ENCODE measurements at regions not wholly inside any gene's neighbourhood (a gene's known extent, or its start where the extent isn't known, plus 50 kb on each side); places are given as distances from the start of the nearest gene placed in this dataset.

- no peak for DNase-seq
- H3K4me3 ChIP-seq, result no peak overlapping the region
- no peaks in the 10 kb centered on the region for H3K9me3 ChIP-seq
- no peaks in the 10 kb centered on the region for H3K27me3 ChIP-seq
- H3K4me1 ChIP-seq, result peaks cover 0 to under 1% (median 0%) of the 10 kb centered on the region in 4 donors
- no peak overlapping the region for H3K27ac ChIP-seq
- no peaks in the 10 kb centered on the region for H3K36me3 ChIP-seq
- intact Hi-C loops (cut with DNase I), result no loop called here
- TF ChIP-seq POLR2A (IDR thresholded peaks at IDR 0.05) (no peak), EP300 (IDR thresholded peaks at IDR 0.05) (no peak)
These were observed 500.7 kb downstream of the CETN3 start for GRCh38 chr5:89908876-89909275.

GRCh38 chr5:89904442-89904841 lies 505.1 kb downstream of the CETN3 start:
- Histone ChIP-seq H3K27ac (no peak overlapping the region), H3K27me3 (no peaks in the 10 kb centered on the region), H3K36me3 (no peaks in the 10 kb centered on the region), H3K9me3 (no peaks in the 10 kb centered on the region), H3K4me3 (no peak overlapping the region), H3K4me1 (peaks cover 0 to 35% (median 11%) of the 10 kb centered on the region in 4 donors)
- WGBS, 2 donors, result 89 to 91% methylated on average over 2 of the region's 2 CpGs
- TF ChIP-seq CTCF (IDR thresholded peaks at IDR 0.05) (no peak), EP300 (IDR thresholded peaks at IDR 0.05) (no peak), POLR2A (IDR thresholded peaks at IDR 0.05) (no peak), POLR2AphosphoS5 (IDR thresholded peaks at IDR 0.05) (no peak)
- no peak for DNase-seq
- intact Hi-C loops (cut with DNase I), result no loop called here

- Histone ChIP-seq H3K27me3 (no peaks in the 10 kb centered on the region), H3K9me3 (no peaks in the 10 kb centered on the region), H3K27ac (peak overlapping the region; percentile 59 to 80 (median 78)), H3K4me3 (no peak overlapping the region), H3K36me3 (no peaks in the 10 kb centered on the region), H3K4me1 (peaks cover 0 to 35% (median 11%) of the 10 kb centered on the region in 4 donors)
- TF ChIP-seq EP300 (IDR thresholded peaks at IDR 0.05), result peak in 3 of 4 donors; percentile 49 to 77 (median 74)
- no peak for TF ChIP-seq CTCF (IDR thresholded peaks at IDR 0.05)
- peak; percentile 45 to 86 (median 75) for TF ChIP-seq POLR2AphosphoS5 (IDR thresholded peaks at IDR 0.05)
- no peak for TF ChIP-seq POLR2A (IDR thresholded peaks at IDR 0.05)
- intact Hi-C loops (cut with DNase I), result no loop called here
- peak; percentile 87 for DNase-seq
- 85% methylated on average over 4 of the region's 4 CpGs for WGBS, 2 donors
These were observed 507.6 kb downstream of the CETN3 start for GRCh38 chr5:89901983-89902382.

DNA sequence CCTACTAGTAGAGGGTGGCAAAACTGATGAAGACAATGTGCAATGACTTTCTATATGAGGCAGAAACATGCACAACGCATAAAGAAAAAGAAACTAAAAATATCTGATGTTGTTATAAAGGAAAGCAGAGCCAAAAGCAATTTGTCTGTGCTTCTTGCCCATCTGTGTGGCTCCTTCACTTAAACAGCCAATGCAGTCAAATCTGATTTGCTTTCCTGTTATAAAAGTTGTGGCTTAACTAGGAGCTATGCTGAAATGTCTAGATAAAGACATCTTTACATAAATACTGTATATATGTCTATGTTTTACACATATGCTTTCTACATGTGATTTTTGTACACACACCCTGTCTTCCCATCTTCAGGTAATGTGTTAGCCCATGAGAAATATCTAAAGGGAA lies 508.2 kb downstream of the CETN3 start:
- Histone ChIP-seq H3K4me3 (no peak overlapping the region), H3K4me1 (peaks cover 0 to 35% (median 11%) of the 10 kb centered on the region in 4 donors), H3K9me3 (no peaks in the 10 kb centered on the region), H3K36me3 (no peaks in the 10 kb centered on the region), H3K27ac (peak overlapping the region; percentile 59 to 80 (median 78)), H3K27me3 (no peaks in the 10 kb centered on the region)
- WGBS, 2 donors, result 70 to 76% methylated on average over 1 of the region's 1 CpG
- TF ChIP-seq POLR2AphosphoS5 (IDR thresholded peaks at IDR 0.05), result no peak
- no peak for TF ChIP-seq POLR2A (IDR thresholded peaks at IDR 0.05)
- TF ChIP-seq CTCF (IDR thresholded peaks at IDR 0.05), result no peak
- no peak for TF ChIP-seq EP300 (IDR thresholded peaks at IDR 0.05)
- intact Hi-C loops (cut with DNase I), result no loop called here
- DNase-seq, result no peak

- TF ChIP-seq POLR2AphosphoS5 (IDR thresholded peaks at IDR 0.05) (no peak), POLR2A (IDR thresholded peaks at IDR 0.05) (no peak), CTCF (IDR thresholded peaks at IDR 0.05) (no peak)
- intact Hi-C loops (cut with DNase I), result no loop called here
- Histone ChIP-seq H3K27ac (peak overlapping the region in 3 of 4 donors; percentile 78 to 80 (median 78)), H3K4me1 (peaks cover 0 to 35% (median 11%) of the 10 kb centered on the region in 4 donors), H3K9me3 (peaks cover 0 to 6% (median 0%) of the 10 kb centered on the region in 4 donors), H3K27me3 (no peaks in the 10 kb centered on the region), H3K36me3 (no peaks in the 10 kb centered on the region), H3K4me3 (no peak overlapping the region)
- no peak for DNase-seq
- WGBS, 2 donors, result 83 to 86% methylated on average over 1 of the region's 1 CpG
These were observed 509.2 kb downstream of the CETN3 start for GRCh38 chr5:89900346-89900745.
